Astrocyte (in vitro differentiated cells and primary cell): ENCODE measurements at regions not wholly inside any gene's neighbourhood (a gene's known extent, or its start where the extent isn't known, plus 50 kb on each side); places are given as distances from the start of the nearest gene placed in this dataset.
A peak's percentile ranks its signal among the peaks of the same experiment; 100 is the strongest.
"Not testable (repeated sequence)": the region's sequence is repeated elsewhere in the genome, so short reads cannot be mapped to it uniquely, and the experiment has no call there.

ENCODE experiments used
- DNase-seq: peaks from one replicate; pipeline ENCODE4 v3.0.0-alpha.2; 2010; ENCODE audit warnings: low read depth
- FAIRE-seq: peaks from 2 replicates; lab custom pipeline; 2011; peaks lifted over from hg19 to GRCh38; lab: Jason Lieb, UNC
- H2AFZ ChIP-seq: 2 replicates; pipeline ENCODE4 v1.6.0; 2012; ENCODE audit warnings: low read depth, low read length, inconsistent platforms
- H3K27ac ChIP-seq: 2 replicates; pipeline ENCODE4 v1.5.1; 2011; ENCODE audit warnings: low read depth, low read length, inconsistent platforms
- H3K27me3 ChIP-seq: 2 replicates; pipeline ENCODE4 v1.6.0; 2011; ENCODE audit warnings: low read length, inconsistent platforms; ENCODE audit not compliant: insufficient read depth
- H3K36me3 ChIP-seq: 2 replicates; pipeline ENCODE4 v1.5.1; 2011; ENCODE audit warnings: low read length, inconsistent platforms; ENCODE audit not compliant: insufficient read depth
- H3K4me1 ChIP-seq: 2 replicates; pipeline ENCODE4 v1.5.1; 2011; ENCODE audit warnings: low read length, inconsistent platforms; ENCODE audit not compliant: insufficient read depth
- H3K4me2 ChIP-seq: 2 replicates; pipeline ENCODE4 v1.6.0; 2012; ENCODE audit warnings: low read length, inconsistent platforms
- H3K4me3 ChIP-seq: 2 replicates; pipeline ENCODE4 v1.5.1; 2011; ENCODE audit warnings: low read depth, mild to moderate bottlenecking, low read length, inconsistent platforms; ENCODE audit not compliant: insufficient read depth
- H3K79me2 ChIP-seq: 2 replicates; pipeline ENCODE4 v1.6.0; 2012; ENCODE audit warnings: mild to moderate bottlenecking, low read length, inconsistent platforms; ENCODE audit not compliant: insufficient read depth
- H3K9ac ChIP-seq: 2 replicates; pipeline ENCODE4 v1.6.0; 2012; ENCODE audit warnings: mild to moderate bottlenecking, low read length, inconsistent platforms
- H3K9me3 ChIP-seq: 2 replicates; pipeline ENCODE4 v1.5.1; 2012; ENCODE audit warnings: low read depth, mild to moderate bottlenecking, low read length, inconsistent platforms; ENCODE audit not compliant: insufficient read depth
- H4K20me1 ChIP-seq: 2 replicates; pipeline ENCODE4 v1.6.0; 2012; ENCODE audit warnings: low read length, inconsistent platforms; ENCODE audit not compliant: insufficient read depth
- H3K27ac Mint-ChIP-seq: one replicate; pipeline ENCODE4 v1.8.0; 2021; ENCODE audit warnings: mild to moderate bottlenecking, mixed read lengths; ENCODE audit not compliant: unreplicated experiment
- H3K27me3 Mint-ChIP-seq: one replicate; pipeline ENCODE4 v1.8.0; 2021; ENCODE audit warnings: low read depth, mixed read lengths; ENCODE audit not compliant: unreplicated experiment
- H3K36me3 Mint-ChIP-seq: one replicate; pipeline ENCODE4 v1.8.0; 2021; ENCODE audit warnings: low read depth, mixed read lengths; ENCODE audit not compliant: unreplicated experiment
- H3K4me1 Mint-ChIP-seq: one replicate; pipeline ENCODE4 v1.8.0; 2021; ENCODE audit warnings: low read depth, mixed read lengths; ENCODE audit not compliant: unreplicated experiment
- H3K4me3 Mint-ChIP-seq: one replicate; pipeline ENCODE4 v1.8.0; 2021; ENCODE audit warnings: mild to moderate bottlenecking, moderate library complexity, mixed read lengths; ENCODE audit not compliant: unreplicated experiment
- H3K9me3 Mint-ChIP-seq: one replicate; pipeline ENCODE4 v1.8.0; 2021; ENCODE audit warnings: mild to moderate bottlenecking, mixed read lengths; ENCODE audit not compliant: unreplicated experiment
- CTCF ChIP-seq: IDR thresholded peaks from 2 replicates; pipeline ENCODE4 v1.5.1; 2011; ENCODE audit warnings: low read depth, mild to moderate bottlenecking, inconsistent platforms, low read length, moderate library complexity; ENCODE audit not compliant: insufficient read depth
- EZH2 ChIP-seq: IDR thresholded peaks from 2 replicates; pipeline ENCODE4 v1.6.1; 2012; ENCODE audit warnings: mild to moderate bottlenecking, low read length, inconsistent platforms; ENCODE audit not compliant: insufficient read depth

DNA sequence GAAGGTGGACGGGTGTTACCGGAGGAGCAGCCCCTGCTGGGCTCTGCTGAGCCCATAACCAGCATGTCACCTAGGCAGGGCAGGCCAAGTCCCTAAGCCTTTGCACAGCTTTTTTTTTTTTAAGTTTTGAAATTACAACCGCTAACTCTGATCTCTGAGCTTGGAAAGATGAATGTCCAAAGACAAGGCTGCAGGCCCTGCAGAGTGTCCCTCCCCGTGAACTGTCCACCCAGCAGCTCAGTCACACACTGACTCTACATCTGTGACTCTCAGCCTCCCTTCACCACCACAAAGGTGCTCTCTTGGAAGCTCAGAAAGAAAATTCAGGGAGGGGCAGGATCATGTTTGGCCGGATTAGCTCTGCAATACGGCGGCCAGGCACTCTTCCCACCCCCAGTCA is 119.0 kb upstream of the PPP1R26 start:
- H2AFZ ChIP-seq: no peak overlapping the region
- H3K36me3 Mint-ChIP-seq: no peaks in the 10 kb centered on the region
- no peak overlapping the region for H3K4me3 Mint-ChIP-seq
- no peak overlapping the region for H3K4me3 ChIP-seq
- peaks cover 24% of the 10 kb centered on the region for H3K27me3 Mint-ChIP-seq
- H3K36me3 ChIP-seq: no peaks in the 10 kb centered on the region
- H3K4me2 ChIP-seq: no peak overlapping the region
- no peaks in the 10 kb centered on the region for H3K9me3 ChIP-seq
- H4K20me1 ChIP-seq: no peaks in the 10 kb centered on the region
- no peaks in the 10 kb centered on the region for H3K79me2 ChIP-seq
- no peaks in the 10 kb centered on the region for H3K27me3 ChIP-seq
- H3K9ac ChIP-seq: no peak overlapping the region
- TF ChIP-seq EZH2 (no peak), CTCF (no peak)
- H3K27ac Mint-ChIP-seq: no peak overlapping the region
- no peak for FAIRE-seq
- no peak for DNase-seq
- H3K9me3 Mint-ChIP-seq: peaks cover 8% of the 10 kb centered on the region
- no peaks in the 10 kb centered on the region for H3K4me1 ChIP-seq
- no peaks in the 10 kb centered on the region for H3K4me1 Mint-ChIP-seq
- no peak overlapping the region for H3K27ac ChIP-seq

GRCh38 chr9:135361668-135362067 is 117.9 kb upstream of the PPP1R26 start:
- H3K4me1 Mint-ChIP-seq, H3K9me3 Mint-ChIP-seq, H3K27ac Mint-ChIP-seq, H3K79me2 ChIP-seq, H3K4me3 ChIP-seq, DNase-seq, H3K4me2 ChIP-seq, H3K9ac ChIP-seq, H3K4me3 Mint-ChIP-seq, H3K9me3 ChIP-seq, H3K27me3 ChIP-seq, H3K36me3 ChIP-seq, H3K36me3 Mint-ChIP-seq, H2AFZ ChIP-seq, H3K27ac ChIP-seq, H3K4me1 ChIP-seq, H4K20me1 ChIP-seq: not testable (repeated sequence)
- FAIRE-seq: peak; percentile 5
- peaks cover 28% of the 10 kb centered on the region for H3K27me3 Mint-ChIP-seq

DNA sequence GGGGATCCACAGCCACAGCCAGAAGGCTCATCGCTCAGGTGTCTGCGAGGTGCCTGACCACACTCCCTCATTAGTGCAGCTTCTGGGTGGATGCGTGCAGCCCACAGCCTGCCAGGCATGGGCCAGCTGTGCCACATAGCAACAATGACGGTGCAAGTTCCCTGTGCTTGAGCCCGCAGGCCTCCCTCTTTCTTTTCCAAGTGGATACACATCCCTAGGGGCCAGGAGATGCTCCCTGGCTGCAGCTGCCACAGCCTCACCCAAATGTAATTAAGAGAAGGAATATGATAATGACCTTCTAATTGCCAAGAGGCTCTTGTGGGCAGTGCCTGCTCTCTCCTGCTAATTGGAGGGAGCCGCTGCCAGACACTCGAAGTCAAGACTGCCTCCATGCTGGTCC is 116.0 kb upstream of the PPP1R26 start:
- H3K4me3 Mint-ChIP-seq: no peak overlapping the region
- no peak overlapping the region for H3K27ac ChIP-seq
- no peak for DNase-seq
- H3K4me3 ChIP-seq: no peak overlapping the region
- H3K36me3 ChIP-seq: no peaks in the 10 kb centered on the region
- no peaks in the 10 kb centered on the region for H3K27me3 ChIP-seq
- H3K9ac ChIP-seq: no peak overlapping the region
- H3K4me2 ChIP-seq: no peak overlapping the region
- H3K79me2 ChIP-seq: no peaks in the 10 kb centered on the region
- no peak for TF ChIP-seq EZH2
- no peak for TF ChIP-seq CTCF
- H3K36me3 Mint-ChIP-seq: no peaks in the 10 kb centered on the region
- no peaks in the 10 kb centered on the region for H3K9me3 ChIP-seq
- no peak overlapping the region for H3K27ac Mint-ChIP-seq
- H2AFZ ChIP-seq: no peak overlapping the region
- no peak for FAIRE-seq
- peaks cover 8% of the 10 kb centered on the region for H3K9me3 Mint-ChIP-seq
- H3K4me1 Mint-ChIP-seq: no peaks in the 10 kb centered on the region
- H4K20me1 ChIP-seq: no peaks in the 10 kb centered on the region
- no peaks in the 10 kb centered on the region for H3K4me1 ChIP-seq
- H3K27me3 Mint-ChIP-seq: peaks cover 25% of the 10 kb centered on the region
